ENCODE measurements at regions not wholly inside any gene's neighbourhood (a gene's known extent, or its start where the extent isn't known, plus 50 kb on each side); places are given as distances from the start of the nearest gene placed in this dataset.

GRCh38 chr16:86244936-86245335 lies 265.4 kb upstream of the FOXF1 start:
- Histone ChIP-seq H3K27me3 (ENCODE audit: insufficient read depth, poor library complexity, severe bottlenecking) (peaks cover 97% of the 10 kb centered on the region), H3K9me3 (ENCODE audit: severe bottlenecking) (no peaks in the 10 kb centered on the region), H3K27ac (ENCODE audit: poor library complexity, severe bottlenecking) (no peak overlapping the region), H3K4me3 (ENCODE audit: severe bottlenecking) (no peak overlapping the region), H3K4me1 (ENCODE audit: insufficient read depth, poor library complexity, severe bottlenecking) (no peaks in the 10 kb centered on the region), H3K36me3 (ENCODE audit: low read depth) (no peaks in the 10 kb centered on the region)
- no peak for DNase-seq (ENCODE audit: low spot score)
- no peak for ATAC-seq (ENCODE audit: low read depth)
- TF ChIP-seq CTCF (IDR thresholded peaks at IDR 0.05; ENCODE audit: poor library complexity, severe bottlenecking) = no peak

GRCh38 chr16:86245351-86245750 lies 265.0 kb upstream of the FOXF1 start:
- peaks cover 93% of the 10 kb centered on the region for H3K27me3 ChIP-seq (ENCODE audit: insufficient read depth, poor library complexity, severe bottlenecking)
- H3K36me3 ChIP-seq (ENCODE audit: low read depth) = no peaks in the 10 kb centered on the region
- H3K9me3 ChIP-seq (ENCODE audit: severe bottlenecking) = no peaks in the 10 kb centered on the region
- no peak for TF ChIP-seq CTCF (IDR thresholded peaks at IDR 0.05; ENCODE audit: poor library complexity, severe bottlenecking)
- no peak overlapping the region for H3K4me3 ChIP-seq (ENCODE audit: severe bottlenecking)
- no peak for DNase-seq (ENCODE audit: low spot score)
- H3K27ac ChIP-seq (ENCODE audit: poor library complexity, severe bottlenecking) = no peak overlapping the region
- no peak for ATAC-seq (ENCODE audit: low read depth)
- H3K4me1 ChIP-seq (ENCODE audit: insufficient read depth, poor library complexity, severe bottlenecking) = no peaks in the 10 kb centered on the region

GRCh38 chr16:86245895-86246294 lies 264.4 kb upstream of the FOXF1 start:
- TF ChIP-seq CTCF (IDR thresholded peaks at IDR 0.05; ENCODE audit: poor library complexity, severe bottlenecking) = no peak
- ATAC-seq (ENCODE audit: low read depth) = no peak
- peaks cover 88% of the 10 kb centered on the region for H3K27me3 ChIP-seq (ENCODE audit: insufficient read depth, poor library complexity, severe bottlenecking)
- no peak overlapping the region for H3K4me3 ChIP-seq (ENCODE audit: severe bottlenecking)
- H3K36me3 ChIP-seq (ENCODE audit: low read depth) = no peaks in the 10 kb centered on the region
- DNase-seq (ENCODE audit: low spot score) = no peak
- no peaks in the 10 kb centered on the region for H3K9me3 ChIP-seq (ENCODE audit: severe bottlenecking)
- no peak overlapping the region for H3K27ac ChIP-seq (ENCODE audit: poor library complexity, severe bottlenecking)
- H3K4me1 ChIP-seq (ENCODE audit: insufficient read depth, poor library complexity, severe bottlenecking) = no peaks in the 10 kb centered on the region

- no peak overlapping the region for H3K4me3 ChIP-seq (ENCODE audit: severe bottlenecking)
- DNase-seq (ENCODE audit: low spot score) = no peak
These were observed 261.9 kb upstream of the FOXF1 start for GRCh38 chr16:86248310-86248905.

More at GRCh38 chr16:86248310-86248905, 261.9 kb upstream of the FOXF1 start:
- Histone ChIP-seq H3K36me3 (ENCODE audit: low read depth) (no peaks in the 10 kb centered on the region), H3K27ac (ENCODE audit: poor library complexity, severe bottlenecking) (no peak overlapping the region), H3K9me3 (ENCODE audit: severe bottlenecking) (no peaks in the 10 kb centered on the region), H3K4me1 (ENCODE audit: insufficient read depth, poor library complexity, severe bottlenecking) (no peaks in the 10 kb centered on the region), H3K27me3 (ENCODE audit: insufficient read depth, poor library complexity, severe bottlenecking) (peaks cover 83% of the 10 kb centered on the region)
- TF ChIP-seq CTCF (IDR thresholded peaks at IDR 0.05; ENCODE audit: poor library complexity, severe bottlenecking) = no peak
- ATAC-seq (ENCODE audit: low read depth) = no peak
